Left lung (tissue), 4 donors: ENCODE measurements at regions not wholly inside any gene's neighbourhood (a gene's known extent, or its start where the extent isn't known, plus 50 kb on each side); places are given as distances from the start of the nearest gene placed in this dataset.
"Not testable (repeated sequence)": the region's sequence is repeated elsewhere in the genome, so short reads cannot be mapped to it uniquely, and the experiment has no call there.

Experiments used
- ATAC-seq: fragments of 200-7000 bp; cut with Tn5 transposase; one replicate; pipeline ENCODE4 v1.9.1; 2020; ENCODE audit warnings: moderate library complexity
- DNase-seq, 4 donors: peaks; one replicate each; pipeline ENCODE4 v3.0.0-alpha.2; 2013 to 2020
- H3K27ac ChIP-seq, 2 donors: fragments of 200-600 bp; sonication (generic) in 1 of 2; one replicate each; pipeline versions ENCODE4 v1.5.0 to v1.8.0; 2020 to 2021
- H3K27me3 ChIP-seq, 2 donors: fragments of 200-600 bp; sonication (generic) in 1 of 2; one replicate each; pipeline versions ENCODE4 v1.5.0 to v1.8.0; 2020 to 2021
- H3K36me3 ChIP-seq, 2 donors: fragments of 200-600 bp; sonication (generic) in 1 of 2; one replicate each; pipeline versions ENCODE4 v1.5.0 to v1.8.0; 2020 to 2021
- H3K4me1 ChIP-seq, 2 donors: fragments of 200-600 bp; one replicate each; pipeline ENCODE4 v1.8.0; 2021
- H3K4me3 ChIP-seq, 2 donors: fragments of 200-600 bp; sonication (generic) in 1 of 2; one replicate each; pipeline versions ENCODE4 v1.5.0 to v1.8.0; 2020 to 2021; ENCODE audit warnings: mild to moderate bottlenecking in 1 of 2
- H3K9me3 ChIP-seq, 2 donors: fragments of 200-600 bp; sonication (generic) in 1 of 2; one replicate each; pipeline versions ENCODE4 v1.5.0 to v1.8.0; 2020 to 2021
- intact Hi-C, 2 donors: fragments of 100-400 bp; cut with DNase I; formaldehyde crosslinking; loops; one replicate each; pipeline versions ENCODE4 v1.11.2 to v1.14.2; 2022
- TF ChIP-seq, protein P1 (sequence below), 2 donors: fragments of 200-600 bp; sonication (generic) in 1 of 2; IDR thresholded peaks; one replicate each; pipeline versions ENCODE4 v1.5.0 to v1.8.0; 2021; ENCODE audit warnings: antibody characterized with exemption in 2 of 2
- donor health status: DM: no; HTN: yes; CAD: no.
- donor health status: DM: no; HTN: no; CAD: no.

DNA sequence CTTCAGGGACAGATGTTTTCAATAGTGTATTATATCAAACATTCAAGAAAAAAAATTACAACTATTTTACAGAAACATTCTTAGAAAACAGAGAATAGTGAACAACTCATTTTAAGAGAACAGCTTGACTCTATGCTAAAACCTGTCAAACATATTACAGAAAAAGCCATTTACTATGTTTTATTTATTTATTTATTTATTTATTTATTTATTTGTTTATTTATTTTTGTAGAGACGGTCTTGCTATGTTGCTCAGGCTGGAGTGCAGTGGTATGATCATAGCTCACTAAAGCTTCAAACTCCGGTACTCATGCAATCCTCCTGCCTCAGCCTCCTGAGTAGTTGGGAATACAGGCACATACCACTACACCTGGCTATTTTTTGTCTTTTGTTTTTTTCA is 317.9 kb upstream of the HTR1E start:
- DNase-seq (no peak), ATAC-seq (no peak)
- Histone ChIP-seq H3K36me3 (no peaks in the 10 kb centered on the region), H3K27ac (no peak overlapping the region), H3K4me3 (no peak overlapping the region), H3K27me3 (no peaks in the 10 kb centered on the region), H3K9me3 (peaks cover 0 to 27% of the 10 kb centered on the region in 2 donors), H3K4me1 (no peaks in the 10 kb centered on the region)
- TF ChIP-seq, protein P1, sequence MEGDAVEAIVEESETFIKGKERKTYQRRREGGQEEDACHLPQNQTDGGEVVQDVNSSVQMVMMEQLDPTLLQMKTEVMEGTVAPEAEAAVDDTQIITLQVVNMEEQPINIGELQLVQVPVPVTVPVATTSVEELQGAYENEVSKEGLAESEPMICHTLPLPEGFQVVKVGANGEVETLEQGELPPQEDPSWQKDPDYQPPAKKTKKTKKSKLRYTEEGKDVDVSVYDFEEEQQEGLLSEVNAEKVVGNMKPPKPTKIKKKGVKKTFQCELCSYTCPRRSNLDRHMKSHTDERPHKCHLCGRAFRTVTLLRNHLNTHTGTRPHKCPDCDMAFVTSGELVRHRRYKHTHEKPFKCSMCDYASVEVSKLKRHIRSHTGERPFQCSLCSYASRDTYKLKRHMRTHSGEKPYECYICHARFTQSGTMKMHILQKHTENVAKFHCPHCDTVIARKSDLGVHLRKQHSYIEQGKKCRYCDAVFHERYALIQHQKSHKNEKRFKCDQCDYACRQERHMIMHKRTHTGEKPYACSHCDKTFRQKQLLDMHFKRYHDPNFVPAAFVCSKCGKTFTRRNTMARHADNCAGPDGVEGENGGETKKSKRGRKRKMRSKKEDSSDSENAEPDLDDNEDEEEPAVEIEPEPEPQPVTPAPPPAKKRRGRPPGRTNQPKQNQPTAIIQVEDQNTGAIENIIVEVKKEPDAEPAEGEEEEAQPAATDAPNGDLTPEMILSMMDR (IDR thresholded peaks at IDR 0.05) = no peak
- intact Hi-C loops = no loop called here

- peaks cover 0 to 10% of the 10 kb centered on the region in 2 donors for H3K9me3 ChIP-seq
- TF ChIP-seq, protein P1 (IDR thresholded peaks at IDR 0.05) = no peak
- H3K27ac ChIP-seq = no peak overlapping the region
- no peaks in the 10 kb centered on the region for H3K4me1 ChIP-seq
- intact Hi-C loops = no loop called here
- no peaks in the 10 kb centered on the region for H3K36me3 ChIP-seq
- ATAC-seq (no peak), DNase-seq (no peak)
- H3K4me3 ChIP-seq = no peak overlapping the region
- no peaks in the 10 kb centered on the region for H3K27me3 ChIP-seq
Measured at GRCh38 chr6:86615299-86615698, 322.0 kb upstream of the HTR1E start.

DNA sequence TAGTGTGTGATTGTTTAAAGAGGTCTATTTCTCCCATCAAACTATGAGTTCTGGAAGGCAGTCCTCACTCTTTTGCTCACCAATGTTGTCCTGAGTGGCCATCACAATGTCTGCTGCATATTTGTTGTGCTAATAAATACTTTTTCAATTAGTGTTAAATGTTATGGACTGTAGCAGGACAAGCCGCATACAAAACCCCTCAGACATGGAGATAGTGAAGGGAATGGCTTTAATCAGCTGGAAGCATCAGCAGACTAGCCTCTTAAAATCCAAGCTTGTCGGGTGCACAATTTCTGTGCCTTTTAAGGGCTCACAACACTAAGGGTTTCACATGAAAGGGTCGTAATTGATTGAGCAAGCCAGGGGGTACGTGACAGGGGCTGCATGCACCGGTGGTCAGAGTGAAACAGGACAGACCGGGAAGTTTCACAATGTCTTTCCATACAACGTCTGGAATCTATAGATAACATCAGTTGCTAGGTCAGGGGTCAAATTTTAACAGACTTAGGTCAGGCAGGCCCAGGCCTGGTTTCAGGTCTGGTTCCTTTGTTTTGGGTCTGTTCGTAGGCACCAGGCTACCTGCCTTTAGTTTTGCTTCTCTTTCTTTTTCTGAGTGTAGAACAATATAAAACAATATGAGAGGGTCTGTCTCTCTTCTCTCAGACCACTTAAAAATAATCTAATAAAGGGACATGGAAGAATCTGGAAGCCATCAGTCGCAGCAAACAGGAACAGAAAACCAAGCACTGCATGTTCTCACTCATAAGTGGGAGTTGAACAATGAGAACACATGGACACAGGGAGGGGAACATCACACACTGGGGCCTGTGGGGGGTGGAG is 327.6 kb upstream of the HTR1E start:
- DNase-seq (no peak), ATAC-seq (no peak)
- intact Hi-C loops = no loop called here
- Histone ChIP-seq H3K9me3 (no peaks in the 10 kb centered on the region), H3K36me3 (no peaks in the 10 kb centered on the region), H3K27me3 (no peaks in the 10 kb centered on the region), H3K4me3 (no peak overlapping the region), H3K4me1 (no peaks in the 10 kb centered on the region), H3K27ac (no peak overlapping the region)
- TF ChIP-seq, protein P1 (IDR thresholded peaks at IDR 0.05) = no peak

DNA sequence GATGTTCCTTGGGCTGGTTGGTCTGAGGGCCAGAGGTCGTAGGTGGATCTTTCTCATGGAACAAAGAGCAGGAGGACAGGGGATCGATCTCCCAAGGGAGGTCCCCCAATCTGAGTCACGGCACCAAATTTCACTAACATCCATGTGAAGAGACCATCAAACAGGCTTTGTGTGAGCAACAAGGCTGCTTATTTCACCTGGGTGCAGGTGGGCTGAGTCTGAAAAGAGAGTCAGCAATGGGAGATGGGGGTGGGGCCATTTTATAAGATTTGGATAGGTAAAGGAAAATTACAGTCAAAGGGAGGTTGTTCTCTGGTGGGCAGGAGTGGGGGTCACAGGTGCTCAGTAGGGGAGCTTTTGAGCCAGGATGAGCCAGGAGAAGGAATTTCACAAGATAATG is 334.0 kb upstream of the HTR1E start:
- DNase-seq, H3K4me3 ChIP-seq, H3K9me3 ChIP-seq, intact Hi-C loops, H3K27ac ChIP-seq, H3K4me1 ChIP-seq, H3K36me3 ChIP-seq, H3K27me3 ChIP-seq, ATAC-seq: not testable (repeated sequence)

DNA sequence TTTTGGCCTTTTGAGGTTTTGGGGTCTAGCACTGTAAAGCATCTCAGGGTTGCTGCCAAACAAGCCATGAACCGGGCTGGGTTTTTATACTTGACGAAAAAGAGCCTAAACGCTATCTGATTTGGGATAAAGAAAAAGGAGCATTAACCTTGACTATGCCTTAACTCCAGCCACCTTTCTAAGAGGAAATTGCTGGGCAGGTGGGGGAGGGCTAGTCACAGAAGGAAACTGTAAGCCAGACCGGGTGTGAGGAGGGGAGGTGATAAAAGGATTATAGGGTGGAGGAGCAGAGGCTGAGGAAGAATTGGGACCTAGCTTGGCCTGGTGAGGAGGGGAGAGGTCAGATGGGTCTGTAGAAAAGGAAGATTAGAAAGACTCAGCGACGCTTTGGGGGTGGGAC is 335.2 kb upstream of the HTR1E start:
- H3K36me3 ChIP-seq, H3K9me3 ChIP-seq, H3K27me3 ChIP-seq, H3K4me3 ChIP-seq, H3K4me1 ChIP-seq, ATAC-seq, H3K27ac ChIP-seq, intact Hi-C loops, DNase-seq: not testable (repeated sequence)

- DNase-seq, ATAC-seq, intact Hi-C loops: not testable (repeated sequence)
Measured at GRCh38 chr6:86598969-86599368, 338.4 kb upstream of the HTR1E start.

DNA sequence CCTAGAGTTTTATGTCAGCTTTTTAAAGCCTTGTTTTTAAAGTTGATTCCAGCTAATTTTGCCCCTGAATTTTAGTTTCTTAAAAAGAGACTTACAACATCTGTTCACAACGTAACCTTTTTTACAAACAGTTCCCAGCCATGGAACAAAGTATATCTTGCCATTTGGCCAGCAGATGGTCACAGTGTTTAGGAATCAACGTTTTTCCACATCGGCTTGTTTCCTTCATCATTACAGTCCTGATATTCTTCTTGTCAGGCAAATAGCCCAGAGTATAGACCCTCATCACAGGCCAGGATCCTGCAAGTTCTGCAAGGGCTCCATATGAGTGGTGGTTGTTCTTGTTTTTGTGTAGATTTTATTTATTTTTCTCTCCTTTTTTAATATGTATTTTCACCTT is 341.7 kb upstream of the HTR1E start:
- H3K4me3 ChIP-seq = no peak overlapping the region
- ATAC-seq = no peak
- peak in 2 of 4 donors; percentile 25 to 41 for DNase-seq
- intact Hi-C loops = no loop called here
- H3K27me3 ChIP-seq = no peaks in the 10 kb centered on the region
- no peaks in the 10 kb centered on the region for H3K4me1 ChIP-seq
- H3K27ac ChIP-seq = no peak overlapping the region
- H3K36me3 ChIP-seq = no peaks in the 10 kb centered on the region
- TF ChIP-seq, protein P1 (IDR thresholded peaks at IDR 0.05) = no peak
- no peaks in the 10 kb centered on the region for H3K9me3 ChIP-seq

More at GRCh38 chr6:86598969-86599368, 338.4 kb upstream of the HTR1E start:
- not testable (repeated sequence) for H3K4me1 ChIP-seq, H3K27me3 ChIP-seq, H3K27ac ChIP-seq, H3K4me3 ChIP-seq, H3K36me3 ChIP-seq, H3K9me3 ChIP-seq
